GM18868 (cell line): ENCODE measurements at regions not wholly inside any gene's neighbourhood (a gene's known extent, or its start where the extent isn't known, plus 50 kb on each side); places are given as distances from the start of the nearest gene placed in this dataset.
"Not testable (repeated sequence)": the region's sequence is repeated elsewhere in the genome, so short reads cannot be mapped to it uniquely, and the experiment has no call there.

Experiments used
- ATAC-seq: cut with Tn5 transposase; IDR thresholded peaks from one replicate; pipeline ENCODE4 v1.9.1; 2021; ENCODE audit warnings: mild to moderate bottlenecking, moderate library complexity; ENCODE audit not compliant: unreplicated experiment

GRCh38 chr9:117936185-117937130 is 232.3 kb downstream of the TLR4 start:
- peak; percentile 100 for ATAC-seq

GRCh38 chr9:117938086-117938485 is 233.9 kb downstream of the TLR4 start:
- no peak for ATAC-seq

GRCh38 chr9:117938896-117939295 is 234.7 kb downstream of the TLR4 start:
- ATAC-seq = no peak

- ATAC-seq = not testable (repeated sequence)
Observed at GRCh38 chr9:117944750-117945149, 240.5 kb downstream of the TLR4 start.

- ATAC-seq = peak; percentile 83
Observed at GRCh38 chr9:117945286-117945685, 241.1 kb downstream of the TLR4 start.

- ATAC-seq = no peak
Observed at GRCh38 chr9:117951127-117951526, 246.9 kb downstream of the TLR4 start.

GRCh38 chr9:117952581-117952980 is 248.4 kb downstream of the TLR4 start:
- ATAC-seq = no peak

- no peak for ATAC-seq
Observed at GRCh38 chr9:117957267-117957666, 253.1 kb downstream of the TLR4 start.

- no peak for ATAC-seq
Observed at GRCh38 chr9:117958726-117959125, 254.5 kb downstream of the TLR4 start.

- ATAC-seq = no peak
Observed at GRCh38 chr9:117963493-117964090, 259.4 kb downstream of the TLR4 start.

GRCh38 chr9:117970276-117971050 is 266.3 kb downstream of the TLR4 start:
- no peak for ATAC-seq

- ATAC-seq = no peak
Observed at GRCh38 chr9:117974108-117974507, 269.9 kb downstream of the TLR4 start.

- ATAC-seq = no peak
Observed at GRCh38 chr9:117979914-117980313, 275.7 kb downstream of the TLR4 start.

- no peak for ATAC-seq
Observed at GRCh38 chr9:117987945-117988344, 283.7 kb downstream of the TLR4 start.

- ATAC-seq = no peak
Observed at GRCh38 chr9:117992006-117992405, 287.8 kb downstream of the TLR4 start.

GRCh38 chr9:118000581-118000980 is 296.4 kb downstream of the TLR4 start:
- no peak for ATAC-seq

GRCh38 chr9:118003240-118003639 is 299.0 kb downstream of the TLR4 start:
- no peak for ATAC-seq

- ATAC-seq = no peak
Observed at GRCh38 chr9:118008246-118008645, 304.0 kb downstream of the TLR4 start.

GRCh38 chr9:118009614-118010013 is 305.4 kb downstream of the TLR4 start:
- no peak for ATAC-seq

GRCh38 chr9:118017607-118018122 is 313.5 kb downstream of the TLR4 start:
- ATAC-seq = no peak

- ATAC-seq = no peak
Observed at GRCh38 chr9:118023644-118024043, 319.4 kb downstream of the TLR4 start.
